ENCODE measurements at regions not wholly inside any gene's neighbourhood (a gene's known extent, or its start where the extent isn't known, plus 50 kb on each side); places are given as distances from the start of the nearest gene placed in this dataset.

- TF ChIP-seq, protein P1, sequence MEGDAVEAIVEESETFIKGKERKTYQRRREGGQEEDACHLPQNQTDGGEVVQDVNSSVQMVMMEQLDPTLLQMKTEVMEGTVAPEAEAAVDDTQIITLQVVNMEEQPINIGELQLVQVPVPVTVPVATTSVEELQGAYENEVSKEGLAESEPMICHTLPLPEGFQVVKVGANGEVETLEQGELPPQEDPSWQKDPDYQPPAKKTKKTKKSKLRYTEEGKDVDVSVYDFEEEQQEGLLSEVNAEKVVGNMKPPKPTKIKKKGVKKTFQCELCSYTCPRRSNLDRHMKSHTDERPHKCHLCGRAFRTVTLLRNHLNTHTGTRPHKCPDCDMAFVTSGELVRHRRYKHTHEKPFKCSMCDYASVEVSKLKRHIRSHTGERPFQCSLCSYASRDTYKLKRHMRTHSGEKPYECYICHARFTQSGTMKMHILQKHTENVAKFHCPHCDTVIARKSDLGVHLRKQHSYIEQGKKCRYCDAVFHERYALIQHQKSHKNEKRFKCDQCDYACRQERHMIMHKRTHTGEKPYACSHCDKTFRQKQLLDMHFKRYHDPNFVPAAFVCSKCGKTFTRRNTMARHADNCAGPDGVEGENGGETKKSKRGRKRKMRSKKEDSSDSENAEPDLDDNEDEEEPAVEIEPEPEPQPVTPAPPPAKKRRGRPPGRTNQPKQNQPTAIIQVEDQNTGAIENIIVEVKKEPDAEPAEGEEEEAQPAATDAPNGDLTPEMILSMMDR (IDR thresholded peaks at IDR 0.05): no peak
- TF ChIP-seq RAD21 (IDR thresholded peaks at IDR 0.05; ENCODE audit: low read length) (no peak), REST (IDR thresholded peaks at IDR 0.05; ENCODE audit: low read depth, low read length) (no peak)
Observed at GRCh38 chr3:161567577-161568361, 71.2 kb downstream of the OTOL1 start.
